ENCODE measurements at regions not wholly inside any gene's neighbourhood (a gene's known extent, or its start where the extent isn't known, plus 50 kb on each side); places are given as distances from the start of the nearest gene placed in this dataset.
A peak's percentile ranks its signal among the peaks of the same experiment; 100 is the strongest.

- H3K36me3 ChIP-seq (ENCODE audit: control insufficient read depth in 1 of 2, insufficient read depth in 2 of 2, low read length in 2 of 2), result no peaks in the 10 kb centered on the region
- no peak overlapping the region for H3K9ac ChIP-seq (ENCODE audit: low read depth in 1 of 2, low read length in 2 of 2)
- H3K4me1 ChIP-seq (ENCODE audit: control insufficient read depth in 1 of 2, insufficient read depth in 2 of 2, low read length in 2 of 2), result peaks cover 6 to 15% of the 10 kb centered on the region in 2 donors
- H3K9me3 ChIP-seq (ENCODE audit: control insufficient read depth in 1 of 2, low read length in 2 of 2), result no peaks in the 10 kb centered on the region
- H3K27ac ChIP-seq (ENCODE audit: low read depth, low read length), result no peak overlapping the region
- H3K4me3 ChIP-seq (ENCODE audit: low read depth in 1 of 2, low read length in 2 of 2), result no peak overlapping the region
- no peaks in the 10 kb centered on the region for H3K27me3 ChIP-seq (ENCODE audit: control insufficient read depth in 1 of 2, insufficient read depth in 2 of 2, low read length in 2 of 2)
These were observed 240.7 kb upstream of the PLEKHG7 start for GRCh38 chr12:92462049-92462448.

GRCh38 chr12:92459850-92460249, 242.9 kb upstream of the PLEKHG7 start:
- Histone ChIP-seq H3K27ac (ENCODE audit: low read depth, low read length) (no peak overlapping the region), H3K9me3 (ENCODE audit: control insufficient read depth in 1 of 2, low read length in 2 of 2) (no peaks in the 10 kb centered on the region)

DNA sequence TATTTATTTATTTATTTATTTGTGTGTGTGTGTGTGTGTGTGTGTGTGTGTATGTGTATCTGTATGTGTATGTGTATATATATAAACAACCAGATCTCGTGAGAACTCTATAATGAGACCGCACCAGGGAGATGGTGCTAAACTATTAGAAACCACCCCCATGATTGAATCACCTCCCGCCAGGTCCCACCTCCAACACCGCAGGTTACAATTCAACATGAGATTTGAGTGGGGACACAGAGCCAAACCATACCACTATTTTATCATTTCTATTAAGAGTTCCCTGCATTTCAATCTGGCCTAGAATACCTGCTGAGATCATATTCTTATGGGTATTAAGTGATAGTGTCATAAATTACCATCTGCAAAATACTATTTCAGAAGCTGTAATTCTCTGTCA, 243.8 kb upstream of the PLEKHG7 start:
- H3K27ac ChIP-seq (ENCODE audit: low read depth, low read length), result no peak overlapping the region
- no peaks in the 10 kb centered on the region for H3K27me3 ChIP-seq (ENCODE audit: control insufficient read depth in 1 of 2, insufficient read depth in 2 of 2, low read length in 2 of 2)
- no peak overlapping the region for H3K4me3 ChIP-seq (ENCODE audit: low read depth in 1 of 2, low read length in 2 of 2)
- no peak overlapping the region for H3K9ac ChIP-seq (ENCODE audit: low read depth in 1 of 2, low read length in 2 of 2)
- H3K4me1 ChIP-seq (ENCODE audit: control insufficient read depth in 1 of 2, insufficient read depth in 2 of 2, low read length in 2 of 2), result peaks cover 6 to 15% of the 10 kb centered on the region in 2 donors
- H3K36me3 ChIP-seq (ENCODE audit: control insufficient read depth in 1 of 2, insufficient read depth in 2 of 2, low read length in 2 of 2), result no peaks in the 10 kb centered on the region
- H3K9me3 ChIP-seq (ENCODE audit: control insufficient read depth in 1 of 2, low read length in 2 of 2), result no peaks in the 10 kb centered on the region

More at GRCh38 chr12:92459850-92460249, 242.9 kb upstream of the PLEKHG7 start:
- Histone ChIP-seq H3K4me1 (ENCODE audit: control insufficient read depth in 1 of 2, insufficient read depth in 2 of 2, low read length in 2 of 2) (peaks cover 6 to 15% of the 10 kb centered on the region in 2 donors), H3K27me3 (ENCODE audit: control insufficient read depth in 1 of 2, insufficient read depth in 2 of 2, low read length in 2 of 2) (no peaks in the 10 kb centered on the region), H3K4me3 (ENCODE audit: low read depth in 1 of 2, low read length in 2 of 2) (no peak overlapping the region), H3K36me3 (ENCODE audit: control insufficient read depth in 1 of 2, insufficient read depth in 2 of 2, low read length in 2 of 2) (no peaks in the 10 kb centered on the region), H3K9ac (ENCODE audit: low read depth in 1 of 2, low read length in 2 of 2) (no peak overlapping the region)

GRCh38 chr12:92457458-92458180, 245.2 kb upstream of the PLEKHG7 start:
- H3K36me3 ChIP-seq (ENCODE audit: control insufficient read depth in 1 of 2, insufficient read depth in 2 of 2, low read length in 2 of 2), result no peaks in the 10 kb centered on the region
- H3K4me1 ChIP-seq (ENCODE audit: control insufficient read depth in 1 of 2, insufficient read depth in 2 of 2, low read length in 2 of 2), result peaks cover 6 to 15% of the 10 kb centered on the region in 2 donors
- H3K9ac ChIP-seq (ENCODE audit: low read depth in 1 of 2, low read length in 2 of 2), result no peak overlapping the region
- no peaks in the 10 kb centered on the region for H3K27me3 ChIP-seq (ENCODE audit: control insufficient read depth in 1 of 2, insufficient read depth in 2 of 2, low read length in 2 of 2)
- H3K4me3 ChIP-seq (ENCODE audit: low read depth in 1 of 2, low read length in 2 of 2), result no peak overlapping the region
- no peaks in the 10 kb centered on the region for H3K9me3 ChIP-seq (ENCODE audit: control insufficient read depth in 1 of 2, low read length in 2 of 2)
- no peak overlapping the region for H3K27ac ChIP-seq (ENCODE audit: low read depth, low read length)

DNA sequence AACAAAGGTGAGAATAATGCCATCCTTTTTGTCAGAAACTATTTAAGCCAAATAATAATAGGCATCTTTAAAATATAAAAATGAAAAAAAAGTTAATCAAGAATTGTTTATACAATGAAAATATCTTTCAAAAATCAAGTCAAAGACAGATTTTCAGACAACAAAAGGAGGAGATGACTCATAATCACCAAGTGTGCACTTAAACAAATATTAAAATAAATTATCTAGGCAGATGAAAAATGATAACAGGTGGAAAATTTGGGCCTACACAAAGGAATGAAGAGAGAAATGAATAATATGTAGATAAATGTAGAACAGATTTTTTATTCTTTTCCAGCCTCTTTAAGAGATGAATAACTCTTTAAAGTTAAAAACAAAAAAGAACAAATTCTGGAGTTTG, 250.0 kb upstream of the PLEKHG7 start:
- Histone ChIP-seq H3K36me3 (ENCODE audit: control insufficient read depth in 1 of 2, insufficient read depth in 2 of 2, low read length in 2 of 2) (no peaks in the 10 kb centered on the region), H3K27me3 (ENCODE audit: control insufficient read depth in 1 of 2, insufficient read depth in 2 of 2, low read length in 2 of 2) (no peaks in the 10 kb centered on the region), H3K27ac (ENCODE audit: low read depth, low read length) (no peak overlapping the region), H3K4me1 (ENCODE audit: control insufficient read depth in 1 of 2, insufficient read depth in 2 of 2, low read length in 2 of 2) (peaks cover 0 to 4% of the 10 kb centered on the region in 2 donors), H3K9me3 (ENCODE audit: control insufficient read depth in 1 of 2, low read length in 2 of 2) (peaks cover 0 to 4% of the 10 kb centered on the region in 2 donors), H3K9ac (ENCODE audit: low read depth in 1 of 2, low read length in 2 of 2) (no peak overlapping the region), H3K4me3 (ENCODE audit: low read depth in 1 of 2, low read length in 2 of 2) (no peak overlapping the region)

DNA sequence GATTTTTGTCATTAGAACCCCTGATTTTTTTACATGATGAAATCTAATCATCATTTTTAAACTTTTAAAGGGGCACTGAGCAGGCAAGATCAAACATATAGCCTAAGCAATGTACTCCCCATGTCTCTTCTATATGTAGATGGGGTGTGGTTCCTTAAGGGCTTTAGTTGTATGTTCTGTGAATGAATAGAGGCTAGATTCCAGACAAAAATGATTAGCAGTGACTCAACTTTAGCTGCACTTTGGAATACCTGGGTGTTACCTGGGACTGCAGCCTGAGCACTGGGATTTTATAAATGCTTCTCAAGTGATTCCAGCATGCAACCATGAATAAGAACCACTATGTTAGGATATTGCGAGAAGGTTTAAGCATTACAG, 256.7 kb upstream of the PLEKHG7 start:
- Histone ChIP-seq H3K4me1 (ENCODE audit: control insufficient read depth in 1 of 2, insufficient read depth in 2 of 2, low read length in 2 of 2) (peaks cover 12 to 19% of the 10 kb centered on the region in 2 donors), H3K4me3 (ENCODE audit: low read depth in 1 of 2, low read length in 2 of 2) (no peak overlapping the region), H3K27me3 (ENCODE audit: control insufficient read depth in 1 of 2, insufficient read depth in 2 of 2, low read length in 2 of 2) (no peaks in the 10 kb centered on the region), H3K27ac (ENCODE audit: low read depth, low read length) (no peak overlapping the region), H3K9me3 (ENCODE audit: control insufficient read depth in 1 of 2, low read length in 2 of 2) (no peaks in the 10 kb centered on the region), H3K36me3 (ENCODE audit: control insufficient read depth in 1 of 2, insufficient read depth in 2 of 2, low read length in 2 of 2) (no peaks in the 10 kb centered on the region), H3K9ac (ENCODE audit: low read depth in 1 of 2, low read length in 2 of 2) (no peak overlapping the region)

GRCh38 chr12:92445253-92446082, 257.3 kb upstream of the PLEKHG7 start:
- Histone ChIP-seq H3K27ac (ENCODE audit: low read depth, low read length) (peak overlapping the region; percentile 22), H3K4me3 (ENCODE audit: low read depth in 1 of 2, low read length in 2 of 2) (peak overlapping the region in 1 of 2 donors; percentile 6), H3K36me3 (ENCODE audit: control insufficient read depth in 1 of 2, insufficient read depth in 2 of 2, low read length in 2 of 2) (no peaks in the 10 kb centered on the region), H3K9ac (ENCODE audit: low read depth in 1 of 2, low read length in 2 of 2) (no peak overlapping the region), H3K9me3 (ENCODE audit: control insufficient read depth in 1 of 2, low read length in 2 of 2) (no peaks in the 10 kb centered on the region), H3K27me3 (ENCODE audit: control insufficient read depth in 1 of 2, insufficient read depth in 2 of 2, low read length in 2 of 2) (no peaks in the 10 kb centered on the region), H3K4me1 (ENCODE audit: control insufficient read depth in 1 of 2, insufficient read depth in 2 of 2, low read length in 2 of 2) (peaks cover 12 to 19% of the 10 kb centered on the region in 2 donors)

DNA sequence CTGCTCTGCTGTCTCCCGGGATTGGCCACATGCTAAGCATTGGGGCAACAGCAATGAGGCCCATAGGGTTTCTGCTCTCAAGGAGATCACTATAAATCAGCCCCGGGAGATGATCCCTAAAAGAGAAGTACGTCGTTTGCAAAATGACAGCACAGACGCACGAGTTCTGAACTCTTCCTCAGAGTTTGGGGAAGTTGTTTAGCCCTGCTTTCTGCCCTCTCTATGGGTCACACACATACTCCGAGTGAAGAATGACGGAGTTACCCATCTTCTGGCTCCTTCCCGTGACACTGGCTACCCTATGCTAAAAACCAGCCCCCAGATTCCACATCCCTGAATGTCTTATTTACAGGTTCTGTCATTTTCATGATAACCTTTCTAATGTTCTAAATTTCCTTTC, 258.0 kb upstream of the PLEKHG7 start:
- Histone ChIP-seq H3K9me3 (ENCODE audit: control insufficient read depth in 1 of 2, low read length in 2 of 2) (no peaks in the 10 kb centered on the region), H3K9ac (ENCODE audit: low read depth in 1 of 2, low read length in 2 of 2) (no peak overlapping the region), H3K27ac (ENCODE audit: low read depth, low read length) (no peak overlapping the region), H3K36me3 (ENCODE audit: control insufficient read depth in 1 of 2, insufficient read depth in 2 of 2, low read length in 2 of 2) (no peaks in the 10 kb centered on the region), H3K4me3 (ENCODE audit: low read depth in 1 of 2, low read length in 2 of 2) (no peak overlapping the region), H3K4me1 (ENCODE audit: control insufficient read depth in 1 of 2, insufficient read depth in 2 of 2, low read length in 2 of 2) (peaks cover 12 to 19% of the 10 kb centered on the region in 2 donors), H3K27me3 (ENCODE audit: control insufficient read depth in 1 of 2, insufficient read depth in 2 of 2, low read length in 2 of 2) (no peaks in the 10 kb centered on the region)

GRCh38 chr12:92442782-92443181, 260.0 kb upstream of the PLEKHG7 start:
- no peak overlapping the region for H3K9ac ChIP-seq (ENCODE audit: low read depth in 1 of 2, low read length in 2 of 2)
- peaks cover 12 to 21% of the 10 kb centered on the region in 2 donors for H3K4me1 ChIP-seq (ENCODE audit: control insufficient read depth in 1 of 2, insufficient read depth in 2 of 2, low read length in 2 of 2)
- no peak overlapping the region for H3K27ac ChIP-seq (ENCODE audit: low read depth, low read length)
- H3K36me3 ChIP-seq (ENCODE audit: control insufficient read depth in 1 of 2, insufficient read depth in 2 of 2, low read length in 2 of 2), result no peaks in the 10 kb centered on the region
- H3K4me3 ChIP-seq (ENCODE audit: low read depth in 1 of 2, low read length in 2 of 2), result no peak overlapping the region
- H3K9me3 ChIP-seq (ENCODE audit: control insufficient read depth in 1 of 2, low read length in 2 of 2), result no peaks in the 10 kb centered on the region
- H3K27me3 ChIP-seq (ENCODE audit: control insufficient read depth in 1 of 2, insufficient read depth in 2 of 2, low read length in 2 of 2), result no peaks in the 10 kb centered on the region

DNA sequence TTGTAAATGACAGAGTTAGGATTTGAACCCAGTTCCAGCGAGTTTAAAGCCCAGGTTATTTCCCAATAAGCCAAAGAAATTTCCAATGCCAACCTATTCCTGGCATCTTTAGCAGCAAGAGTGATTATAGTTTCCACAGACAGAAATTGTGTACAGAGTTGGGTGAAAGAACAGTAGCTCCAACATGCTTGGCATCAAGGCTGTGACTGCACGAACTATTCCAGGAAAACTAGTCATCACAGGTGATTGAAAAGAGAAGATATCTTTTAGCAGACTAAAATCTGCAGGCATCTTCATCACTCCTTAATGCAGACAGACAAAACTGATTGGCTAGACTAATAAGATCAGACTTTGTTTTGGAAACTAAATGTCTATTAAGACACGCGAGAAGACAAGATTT, 262.7 kb upstream of the PLEKHG7 start:
- no peaks in the 10 kb centered on the region for H3K36me3 ChIP-seq (ENCODE audit: control insufficient read depth in 1 of 2, insufficient read depth in 2 of 2, low read length in 2 of 2)
- H3K27ac ChIP-seq (ENCODE audit: low read depth, low read length), result no peak overlapping the region
- H3K9me3 ChIP-seq (ENCODE audit: control insufficient read depth in 1 of 2, low read length in 2 of 2), result no peaks in the 10 kb centered on the region
- H3K27me3 ChIP-seq (ENCODE audit: control insufficient read depth in 1 of 2, insufficient read depth in 2 of 2, low read length in 2 of 2), result no peaks in the 10 kb centered on the region
- peaks cover 0 to 15% of the 10 kb centered on the region in 2 donors for H3K4me1 ChIP-seq (ENCODE audit: control insufficient read depth in 1 of 2, insufficient read depth in 2 of 2, low read length in 2 of 2)
- H3K4me3 ChIP-seq (ENCODE audit: low read depth in 1 of 2, low read length in 2 of 2), result no peak overlapping the region
- H3K9ac ChIP-seq (ENCODE audit: low read depth in 1 of 2, low read length in 2 of 2), result no peak overlapping the region

Measured in duodenal mucosa (tissue), 2 donors.